ENCODE measurements at regions not wholly inside any gene's neighbourhood (a gene's known extent, or its start where the extent isn't known, plus 50 kb on each side); places are given as distances from the start of the nearest gene placed in this dataset.

GRCh38 chr5:39816866-39817265 is 392.1 kb upstream of the DAB2 start:
- H3K4me3 ChIP-seq (ENCODE audit: low read depth, poor library complexity, severe bottlenecking): no peak overlapping the region
- 89 to 92% methylated on average over 3 of the region's 3 CpGs for WGBS, 2 donors
- no peak for DNase-seq (ENCODE audit: low spot score in 2 of 2)
- intact Hi-C loops (cut with DNase I; ENCODE audit: low total_unique reads): no loop called here
- TF ChIP-seq CTCF (IDR thresholded peaks at IDR 0.05) (no peak), POLR2A (IDR thresholded peaks at IDR 0.05) (no peak)

GRCh38 chr5:39816156-39816845 is 391.5 kb upstream of the DAB2 start:
- no peak overlapping the region for H3K4me3 ChIP-seq (ENCODE audit: low read depth, poor library complexity, severe bottlenecking)
- DNase-seq (ENCODE audit: low spot score in 2 of 2): no peak
- 78 to 89% methylated on average over 5 of the region's 5 CpGs for WGBS, 2 donors
- intact Hi-C loops (cut with DNase I; ENCODE audit: low total_unique reads): no loop called here
- TF ChIP-seq CTCF (IDR thresholded peaks at IDR 0.05) (no peak), POLR2A (IDR thresholded peaks at IDR 0.05) (no peak)

- H3K4me3 ChIP-seq (ENCODE audit: low read depth, poor library complexity, severe bottlenecking): no peak overlapping the region
- DNase-seq (ENCODE audit: low spot score in 2 of 2): no peak
- TF ChIP-seq POLR2A (IDR thresholded peaks at IDR 0.05) (no peak), CTCF (IDR thresholded peaks at IDR 0.05) (no peak)
- WGBS, 2 donors: 53 to 56% methylated on average over 2 of the region's 2 CpGs
- intact Hi-C loops (cut with DNase I; ENCODE audit: low total_unique reads): no loop called here
These were observed 390.9 kb upstream of the DAB2 start for GRCh38 chr5:39815711-39816110.

- intact Hi-C loops (cut with DNase I; ENCODE audit: low total_unique reads): no loop called here
- H3K4me3 ChIP-seq (ENCODE audit: low read depth, poor library complexity, severe bottlenecking): no peak overlapping the region
- no peak for DNase-seq (ENCODE audit: low spot score in 2 of 2)
- no peak for TF ChIP-seq POLR2A (IDR thresholded peaks at IDR 0.05)
- TF ChIP-seq CTCF (IDR thresholded peaks at IDR 0.05): no peak
These were observed 386.6 kb upstream of the DAB2 start for GRCh38 chr5:39811381-39811780.

- no peak for DNase-seq (ENCODE audit: low spot score in 2 of 2)
- 70 to 77% methylated on average over 6 of the region's 6 CpGs for WGBS, 2 donors
- intact Hi-C loops (cut with DNase I; ENCODE audit: low total_unique reads): no loop called here
- no peak overlapping the region for H3K4me3 ChIP-seq (ENCODE audit: low read depth, poor library complexity, severe bottlenecking)
- no peak for TF ChIP-seq POLR2A (IDR thresholded peaks at IDR 0.05)
- no peak for TF ChIP-seq CTCF (IDR thresholded peaks at IDR 0.05)
These were observed 383.9 kb upstream of the DAB2 start for GRCh38 chr5:39808656-39809055.

GRCh38 chr5:39801306-39801705 is 376.5 kb upstream of the DAB2 start:
- 91 to 97% methylated on average over 1 of the region's 1 CpG for WGBS, 2 donors
- intact Hi-C loops (cut with DNase I; ENCODE audit: low total_unique reads): no loop called here
- H3K4me3 ChIP-seq (ENCODE audit: low read depth, poor library complexity, severe bottlenecking): no peak overlapping the region
- DNase-seq (ENCODE audit: low spot score in 2 of 2): no peak
- TF ChIP-seq POLR2A (IDR thresholded peaks at IDR 0.05): no peak
- no peak for TF ChIP-seq CTCF (IDR thresholded peaks at IDR 0.05)
